GM12874 (cell line): ENCODE measurements at regions not wholly inside any gene's neighbourhood (a gene's known extent, or its start where the extent isn't known, plus 50 kb on each side); places are given as distances from the start of the nearest gene placed in this dataset.

Experiments
- TF ChIP-seq, protein P1 (sequence below): IDR thresholded peaks from 2 replicates; pipeline ENCODE4 v1.5.1; 2011; ENCODE audit warnings: low read depth, mild to moderate bottlenecking, control low read depth, low read length, moderate library complexity; ENCODE audit not compliant: insufficient read depth

DNA sequence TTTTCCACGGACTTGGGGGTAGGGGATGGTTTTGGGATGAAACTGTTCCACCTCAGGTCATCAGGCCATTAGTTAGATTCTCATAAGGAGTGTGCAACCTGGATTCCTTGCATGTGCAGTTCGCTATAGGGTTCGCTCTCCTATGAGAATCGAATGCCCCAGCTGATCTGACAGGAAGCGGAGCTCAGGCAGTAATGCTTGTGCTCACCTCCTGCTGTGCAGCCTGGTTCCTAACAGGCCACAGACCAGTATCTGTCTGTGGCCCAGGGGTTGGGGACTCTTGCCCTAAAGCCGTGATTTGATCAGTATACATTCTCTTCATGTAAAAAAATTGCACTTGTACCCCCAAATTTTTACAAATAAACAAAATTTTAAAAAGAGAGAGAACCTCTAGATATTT lies 219.4 kb upstream of the CPNE8 start:
- TF ChIP-seq, protein P1, sequence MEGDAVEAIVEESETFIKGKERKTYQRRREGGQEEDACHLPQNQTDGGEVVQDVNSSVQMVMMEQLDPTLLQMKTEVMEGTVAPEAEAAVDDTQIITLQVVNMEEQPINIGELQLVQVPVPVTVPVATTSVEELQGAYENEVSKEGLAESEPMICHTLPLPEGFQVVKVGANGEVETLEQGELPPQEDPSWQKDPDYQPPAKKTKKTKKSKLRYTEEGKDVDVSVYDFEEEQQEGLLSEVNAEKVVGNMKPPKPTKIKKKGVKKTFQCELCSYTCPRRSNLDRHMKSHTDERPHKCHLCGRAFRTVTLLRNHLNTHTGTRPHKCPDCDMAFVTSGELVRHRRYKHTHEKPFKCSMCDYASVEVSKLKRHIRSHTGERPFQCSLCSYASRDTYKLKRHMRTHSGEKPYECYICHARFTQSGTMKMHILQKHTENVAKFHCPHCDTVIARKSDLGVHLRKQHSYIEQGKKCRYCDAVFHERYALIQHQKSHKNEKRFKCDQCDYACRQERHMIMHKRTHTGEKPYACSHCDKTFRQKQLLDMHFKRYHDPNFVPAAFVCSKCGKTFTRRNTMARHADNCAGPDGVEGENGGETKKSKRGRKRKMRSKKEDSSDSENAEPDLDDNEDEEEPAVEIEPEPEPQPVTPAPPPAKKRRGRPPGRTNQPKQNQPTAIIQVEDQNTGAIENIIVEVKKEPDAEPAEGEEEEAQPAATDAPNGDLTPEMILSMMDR, result no peak

DNA sequence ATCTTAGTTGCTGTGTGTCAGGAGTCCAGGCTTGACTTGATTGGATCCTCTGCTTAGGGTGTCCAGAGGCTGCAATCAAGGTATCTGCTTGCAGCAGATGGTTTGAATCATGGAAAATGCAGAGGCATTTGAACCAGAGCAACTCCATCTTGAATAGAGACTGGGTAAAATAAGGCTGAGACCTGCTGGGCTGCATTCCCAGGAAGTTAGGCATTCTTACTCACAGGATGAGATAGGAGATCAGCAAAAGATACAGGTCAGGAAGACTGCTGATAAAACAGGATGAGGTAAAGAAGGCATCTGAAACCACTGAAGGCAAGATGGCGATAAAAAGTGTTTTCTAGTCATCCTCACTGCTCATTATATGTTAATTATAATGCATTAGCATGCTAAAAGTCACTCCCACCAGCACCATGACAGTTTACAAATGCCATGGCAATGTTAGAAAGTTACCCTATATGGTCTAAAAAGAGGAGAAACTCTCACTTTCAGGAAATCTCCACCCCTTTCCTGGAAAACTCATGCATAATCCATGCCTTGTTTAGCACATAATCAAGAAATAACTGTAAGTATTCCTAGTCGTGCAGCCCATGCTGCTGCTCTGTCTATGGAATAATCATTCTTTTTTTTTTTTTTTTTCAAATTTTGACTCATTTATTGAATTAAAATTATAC lies 218.3 kb upstream of the CPNE8 start:
- TF ChIP-seq, protein P1, result no peak

DNA sequence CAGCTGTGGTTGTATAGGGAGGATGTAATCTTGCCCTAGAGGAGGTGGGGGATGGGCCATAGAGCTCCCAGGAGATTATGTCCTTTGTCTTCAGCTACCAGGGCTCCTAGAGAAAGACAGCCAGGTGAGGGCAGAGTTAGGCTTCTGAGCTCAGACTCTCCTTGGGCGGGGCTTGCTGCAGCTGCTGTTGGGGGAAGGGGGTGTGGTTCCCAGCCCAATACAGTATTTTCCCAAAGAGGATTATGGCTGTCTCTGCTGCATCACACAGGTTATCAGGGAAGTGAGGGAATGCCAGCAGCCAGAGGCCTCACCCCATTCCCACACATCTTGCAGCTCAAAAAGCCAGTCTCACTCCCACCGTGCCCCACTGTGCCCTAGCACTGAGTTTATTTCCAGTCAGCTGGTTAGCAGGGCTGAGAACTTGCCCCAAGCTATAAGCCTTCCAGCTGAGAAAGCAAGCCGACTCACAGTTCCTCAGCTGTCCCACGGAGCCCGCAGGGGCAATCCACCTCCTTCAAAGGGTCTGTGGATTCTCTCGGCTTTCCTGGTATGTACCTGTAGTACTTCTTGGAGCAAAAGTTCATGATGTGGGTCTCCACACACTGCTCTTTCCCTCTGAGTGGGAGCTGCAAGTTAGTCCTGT lies 217.3 kb upstream of the CPNE8 start:
- TF ChIP-seq, protein P1, result no peak

DNA sequence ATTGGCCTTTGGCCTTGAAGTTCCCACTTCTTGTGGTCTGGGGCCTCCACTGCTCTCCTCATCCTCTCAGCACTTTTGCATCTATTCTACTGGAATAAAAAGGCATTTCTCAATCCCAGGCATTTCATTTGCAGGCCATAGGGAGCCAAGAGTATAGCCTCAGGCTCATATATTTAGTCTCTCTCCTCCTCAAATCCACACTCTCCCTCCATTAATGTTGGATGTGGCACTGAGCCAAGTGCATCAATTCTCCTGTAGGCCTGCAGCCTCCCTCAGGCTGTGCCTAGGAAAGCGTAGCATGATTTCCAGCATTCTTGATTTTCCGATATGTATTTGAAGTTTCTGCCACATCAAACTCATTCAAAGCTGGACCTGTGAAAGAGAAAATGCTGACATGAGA lies 211.5 kb upstream of the CPNE8 start:
- TF ChIP-seq, protein P1, result no peak

DNA sequence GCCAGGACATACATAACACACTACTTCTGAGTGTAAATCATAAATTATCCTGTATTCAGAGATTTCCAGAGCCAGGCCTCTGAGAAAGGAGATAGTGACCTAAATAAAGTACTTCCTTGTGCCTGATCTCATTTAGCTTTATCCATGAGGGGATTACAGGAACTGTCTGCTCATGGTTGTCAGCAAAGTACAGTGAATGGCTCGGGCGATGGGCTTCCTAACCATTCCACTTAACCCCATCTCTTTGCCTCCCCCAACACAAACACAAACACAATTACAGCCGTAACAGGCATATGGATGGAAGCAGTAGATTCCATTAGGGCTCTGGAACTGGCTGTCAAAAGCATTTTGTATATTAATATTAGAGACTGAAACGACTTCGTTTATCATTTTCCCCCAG lies 206.7 kb upstream of the CPNE8 start:
- TF ChIP-seq, protein P1, result no peak

DNA sequence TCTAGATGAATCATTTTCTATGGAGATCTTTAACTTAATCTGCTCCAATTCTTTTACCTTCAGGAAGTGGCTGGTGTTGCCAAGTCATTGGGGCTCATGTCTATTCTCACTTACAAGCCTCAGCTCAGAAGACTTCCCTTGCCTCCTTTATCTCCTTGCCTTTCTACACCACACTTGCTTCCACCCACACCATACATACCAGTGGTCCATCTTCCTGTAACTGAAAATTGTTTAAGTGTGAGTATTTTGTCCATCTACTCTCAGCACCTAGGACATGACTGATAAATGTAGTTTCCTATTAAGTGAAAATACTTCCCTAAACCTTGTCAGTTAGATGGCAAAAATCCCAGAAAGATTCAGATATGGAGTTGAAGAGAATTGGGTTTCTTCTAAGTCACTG lies 199.7 kb upstream of the CPNE8 start:
- TF ChIP-seq, protein P1, result no peak

DNA sequence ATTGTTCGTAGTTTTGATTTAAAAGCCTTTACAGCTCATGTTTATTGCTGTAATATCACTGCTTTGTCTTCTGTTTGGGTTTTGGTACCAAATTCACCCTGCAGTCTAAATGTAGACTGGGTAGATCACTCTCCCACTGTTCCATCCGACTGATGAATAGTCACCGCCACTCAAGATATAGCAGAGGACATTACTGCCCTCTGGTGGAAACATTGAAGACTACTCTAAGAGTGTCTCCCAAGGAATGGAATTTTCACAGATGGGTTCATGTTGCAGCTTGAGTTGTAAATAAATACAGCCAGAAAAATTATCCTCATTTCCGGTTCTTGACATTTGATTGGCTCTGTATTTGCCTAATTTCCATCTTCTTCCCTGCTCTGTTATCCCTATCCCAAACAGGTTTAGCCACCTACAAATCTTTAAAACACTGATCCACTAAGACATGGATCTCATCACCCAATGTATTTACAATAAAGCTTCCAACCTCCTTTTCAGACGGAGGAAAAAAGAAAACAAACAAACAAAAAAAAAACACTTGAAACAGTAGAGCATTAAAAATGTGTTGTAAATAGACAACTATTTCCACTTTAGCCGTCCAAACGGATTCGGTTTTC lies 198.3 kb upstream of the CPNE8 start:
- TF ChIP-seq, protein P1, result peak; percentile 62; the same call in 1 of the 2 replicates
